ENCODE measurements at regions not wholly inside any gene's neighbourhood (a gene's known extent, or its start where the extent isn't known, plus 50 kb on each side); places are given as distances from the start of the nearest gene placed in this dataset.
A peak's percentile ranks its signal among the peaks of the same experiment; 100 is the strongest.
"Not testable (repeated sequence)": the region's sequence is repeated elsewhere in the genome, so short reads cannot be mapped to it uniquely, and the experiment has no call there.

GRCh38 chr7:51382243-51382642, 65.6 kb upstream of the COBL start:
- H3K27me3 ChIP-seq; in situ Hi-C loops (cut with MboI; ENCODE audit: low pct_ligation_motif_present in 1 of 4, low pct_unique_long_range_greater_than_20kb in 1 of 4, low sequenced_read_pairs in 3 of 4); H3K4me3 ChIP-seq; intact Hi-C loops (cut with DNase I; ENCODE audit: low total_unique reads); H3K27ac ChIP-seq; H3K36me3 ChIP-seq; H3K4me1 ChIP-seq; H3K9me3 ChIP-seq; DNase-seq: not testable (repeated sequence)
- WGBS, 2 donors (ENCODE audit: low coverage in 1 of 2) = 86% methylated on average over 1 of the region's 7 CpGs; no CpG with 5 or more reads in 1 of the 2 donors

- TF ChIP-seq POLR2AphosphoS5 (IDR thresholded peaks at IDR 0.05) = no peak
- TF ChIP-seq CTCF (IDR thresholded peaks at IDR 0.05) = no peak
- H3K36me3 ChIP-seq = no peaks in the 10 kb centered on the region
- intact Hi-C loops (cut with DNase I; ENCODE audit: low total_unique reads) (no loop called here), in situ Hi-C loops (cut with MboI; ENCODE audit: low pct_ligation_motif_present in 1 of 4, low pct_unique_long_range_greater_than_20kb in 1 of 4, low sequenced_read_pairs in 3 of 4) (no loop called here)
- peak overlapping the region; percentile 31 to 53 (median 42) for H3K27ac ChIP-seq
- no peak overlapping the region for H3K4me3 ChIP-seq
- DNase-seq = no peak
- H3K4me1 ChIP-seq = peaks cover 0 to 15% (median 6%) of the 10 kb centered on the region in 4 donors
- H3K9me3 ChIP-seq = no peaks in the 10 kb centered on the region
- 61% methylated on average over 4 of the region's 4 CpGs; no CpG with 5 or more reads in 1 of the 2 donors for WGBS, 2 donors (ENCODE audit: low coverage in 1 of 2)
- H3K27me3 ChIP-seq = no peaks in the 10 kb centered on the region
Measured at GRCh38 chr7:51376420-51377092, 59.9 kb upstream of the COBL start.

- no peak for DNase-seq
- intact Hi-C loops (cut with DNase I; ENCODE audit: low total_unique reads) = no loop called here
- in situ Hi-C loops (cut with MboI; ENCODE audit: low pct_ligation_motif_present in 1 of 4, low pct_unique_long_range_greater_than_20kb in 1 of 4, low sequenced_read_pairs in 3 of 4) = loop anchor here in 1 of 4 donors (25.0 kb wide), 1 partner anchor 138 kb away; no protein-coding TSS in a partner anchor
- H3K36me3 ChIP-seq = no peaks in the 10 kb centered on the region
- H3K4me1 ChIP-seq = peaks cover 0 to 15% (median 6%) of the 10 kb centered on the region in 4 donors
- no peak overlapping the region for H3K4me3 ChIP-seq
- no peaks in the 10 kb centered on the region for H3K9me3 ChIP-seq
- WGBS, 2 donors (ENCODE audit: low coverage in 1 of 2) = 43 to 45% methylated on average over 1 to 4 of the region's 4 CpGs
- H3K27ac ChIP-seq = peak overlapping the region in 1 of 4 donors; percentile 25
- TF ChIP-seq POLR2A (IDR thresholded peaks at IDR 0.05) = no peak
- TF ChIP-seq CTCF (IDR thresholded peaks at IDR 0.05) = no peak
- no peak for TF ChIP-seq POLR2AphosphoS5 (IDR thresholded peaks at IDR 0.05)
- no peak for TF ChIP-seq EP300 (IDR thresholded peaks at IDR 0.05; ENCODE audit: low read depth)
- H3K27me3 ChIP-seq = no peaks in the 10 kb centered on the region
Measured at GRCh38 chr7:51374936-51375335, 58.3 kb upstream of the COBL start.

- peaks cover 0 to 15% (median 6%) of the 10 kb centered on the region in 4 donors for H3K4me1 ChIP-seq
- H3K36me3 ChIP-seq; H3K4me3 ChIP-seq; intact Hi-C loops (cut with DNase I; ENCODE audit: low total_unique reads); H3K27ac ChIP-seq; DNase-seq; H3K9me3 ChIP-seq; H3K27me3 ChIP-seq: not testable (repeated sequence)
- in situ Hi-C loops (cut with MboI; ENCODE audit: low pct_ligation_motif_present in 1 of 4, low pct_unique_long_range_greater_than_20kb in 1 of 4, low sequenced_read_pairs in 3 of 4) = loop anchor here in 1 of 4 donors (25.0 kb wide), 1 partner anchor 136 kb away; no protein-coding TSS in a partner anchor
- WGBS, 2 donors (ENCODE audit: low coverage in 1 of 2) = 68% methylated on average over 2 of the region's 2 CpGs; no CpG with 5 or more reads in 1 of the 2 donors
Measured at GRCh38 chr7:51373607-51374006, 57.0 kb upstream of the COBL start.

- Histone ChIP-seq H3K36me3 (no peaks in the 10 kb centered on the region), H3K27me3 (no peaks in the 10 kb centered on the region), H3K4me3 (no peak overlapping the region), H3K4me1 (peaks cover 0 to under 1% (median 0%) of the 10 kb centered on the region in 4 donors), H3K9me3 (no peaks in the 10 kb centered on the region), H3K27ac (no peak overlapping the region)
- no peak for DNase-seq
- intact Hi-C loops (cut with DNase I; ENCODE audit: low total_unique reads) (loop anchor here (5.0 kb wide), 1 partner anchor 207 kb away; no protein-coding TSS in a partner anchor), in situ Hi-C loops (cut with MboI; ENCODE audit: low pct_ligation_motif_present in 1 of 4, low pct_unique_long_range_greater_than_20kb in 1 of 4, low sequenced_read_pairs in 3 of 4) (loop anchor here in 2 of 4 donors (10.0 to 25.0 kb wide), 3 partner anchors 132 to 205 kb away; no protein-coding TSS in a partner anchor)
- no peak for TF ChIP-seq POLR2AphosphoS5 (IDR thresholded peaks at IDR 0.05)
- no peak for TF ChIP-seq EP300 (IDR thresholded peaks at IDR 0.05; ENCODE audit: low read depth)
- peak; percentile 16 to 56 (median 39) for TF ChIP-seq CTCF (IDR thresholded peaks at IDR 0.05)
- no peak for TF ChIP-seq POLR2A (IDR thresholded peaks at IDR 0.05)
- WGBS, 2 donors (ENCODE audit: low coverage in 1 of 2) = 23 to 33% methylated on average over 1 to 3 of the region's 3 CpGs
Measured at GRCh38 chr7:51369746-51370145, 53.1 kb upstream of the COBL start.

- not testable (repeated sequence) for H3K9me3 ChIP-seq, DNase-seq, H3K4me1 ChIP-seq, H3K27me3 ChIP-seq, H3K4me3 ChIP-seq, H3K36me3 ChIP-seq, H3K27ac ChIP-seq
- intact Hi-C loops (cut with DNase I; ENCODE audit: low total_unique reads) (loop anchor here (5.0 kb wide), 1 partner anchor 207 kb away; no protein-coding TSS in a partner anchor), in situ Hi-C loops (cut with MboI; ENCODE audit: low pct_ligation_motif_present in 1 of 4, low pct_unique_long_range_greater_than_20kb in 1 of 4, low sequenced_read_pairs in 3 of 4) (loop anchor here in 2 of 4 donors (10.0 to 25.0 kb wide), 3 partner anchors 132 to 204 kb away; no protein-coding TSS in a partner anchor)
- 63% methylated on average over 3 of the region's 3 CpGs; no CpG with 5 or more reads in 1 of the 2 donors for WGBS, 2 donors (ENCODE audit: low coverage in 1 of 2)
Measured at GRCh38 chr7:51369228-51369627, 52.6 kb upstream of the COBL start.
